ENCODE measurements at regions not wholly inside any gene's neighbourhood (a gene's known extent, or its start where the extent isn't known, plus 50 kb on each side); places are given as distances from the start of the nearest gene placed in this dataset.

DNA sequence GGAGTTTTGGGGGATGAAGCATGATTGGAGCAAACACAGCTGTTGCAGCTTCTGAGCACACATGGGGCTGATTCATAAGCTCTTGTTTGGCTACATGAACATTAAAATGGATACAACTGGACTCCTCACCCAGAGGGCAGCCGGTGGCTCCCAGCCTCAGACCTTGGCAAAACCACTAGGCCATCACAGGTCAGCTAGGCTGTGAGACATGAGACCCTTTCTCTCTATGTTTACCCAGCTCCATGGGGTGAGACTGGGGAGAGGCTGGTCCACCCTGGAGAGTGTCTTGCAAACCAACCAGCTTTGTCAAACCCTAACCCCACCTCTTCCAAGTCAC, 388.7 kb downstream of the PTPRU start:
- TF ChIP-seq, protein P1, sequence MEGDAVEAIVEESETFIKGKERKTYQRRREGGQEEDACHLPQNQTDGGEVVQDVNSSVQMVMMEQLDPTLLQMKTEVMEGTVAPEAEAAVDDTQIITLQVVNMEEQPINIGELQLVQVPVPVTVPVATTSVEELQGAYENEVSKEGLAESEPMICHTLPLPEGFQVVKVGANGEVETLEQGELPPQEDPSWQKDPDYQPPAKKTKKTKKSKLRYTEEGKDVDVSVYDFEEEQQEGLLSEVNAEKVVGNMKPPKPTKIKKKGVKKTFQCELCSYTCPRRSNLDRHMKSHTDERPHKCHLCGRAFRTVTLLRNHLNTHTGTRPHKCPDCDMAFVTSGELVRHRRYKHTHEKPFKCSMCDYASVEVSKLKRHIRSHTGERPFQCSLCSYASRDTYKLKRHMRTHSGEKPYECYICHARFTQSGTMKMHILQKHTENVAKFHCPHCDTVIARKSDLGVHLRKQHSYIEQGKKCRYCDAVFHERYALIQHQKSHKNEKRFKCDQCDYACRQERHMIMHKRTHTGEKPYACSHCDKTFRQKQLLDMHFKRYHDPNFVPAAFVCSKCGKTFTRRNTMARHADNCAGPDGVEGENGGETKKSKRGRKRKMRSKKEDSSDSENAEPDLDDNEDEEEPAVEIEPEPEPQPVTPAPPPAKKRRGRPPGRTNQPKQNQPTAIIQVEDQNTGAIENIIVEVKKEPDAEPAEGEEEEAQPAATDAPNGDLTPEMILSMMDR (IDR thresholded peaks at IDR 0.05; ENCODE audit: low read depth, low read length, missing input control) = no peak
- no peak for TF ChIP-seq TAF1 (conservative IDR thresholded peaks at IDR 0.05)
